Activated CD4-positive, alpha-beta memory T cell treated with anti-CD3 and anti-CD28 coated beads, Interleukin-2, amount 10 ng/mL, durations not matched to agents 7 days and 5 days (primary cell): ENCODE measurements at regions not wholly inside any gene's neighbourhood (a gene's known extent, or its start where the extent isn't known, plus 50 kb on each side); places are given as distances from the start of the nearest gene placed in this dataset.
A peak's percentile ranks its signal among the peaks of the same experiment; 100 is the strongest.
"Not testable (repeated sequence)": the region's sequence is repeated elsewhere in the genome, so short reads cannot be mapped to it uniquely, and the experiment has no call there.

ENCODE experiments used
- CTCF ChIA-PET: fragments of 350-600 bp; sonication (Branson Sonifier 250); formaldehyde crosslinking; loops from one replicate; lab custom pipeline; 2021; ENCODE audit warnings: antibody characterized with exemption, inconsistent platforms; lab: Charles Lee
- POLR2A ChIA-PET: fragments of 350-600 bp; sonication (Branson Sonifier 250); formaldehyde crosslinking; loops from one replicate; lab custom pipeline; 2021; ENCODE audit warnings: antibody characterized with exemption; lab: Charles Lee
- DNase-seq: peaks from one replicate; pipeline ENCODE4 v3.0.0-alpha.2; 2020
- H3K27ac Mint-ChIP-seq: one replicate; pipeline ENCODE4 v1.8.0; 2021; ENCODE audit warnings: mild to moderate bottlenecking, mixed read lengths
- H3K27me3 Mint-ChIP-seq: one replicate; pipeline ENCODE4 v1.8.0; 2021; ENCODE audit warnings: mixed read lengths
- H3K36me3 Mint-ChIP-seq: one replicate; pipeline ENCODE4 v1.8.0; 2021; ENCODE audit warnings: low read depth, mixed read lengths
- H3K4me1 Mint-ChIP-seq: one replicate; pipeline ENCODE4 v1.8.0; 2021; ENCODE audit warnings: mixed read lengths
- H3K4me3 Mint-ChIP-seq: one replicate; pipeline ENCODE4 v1.8.0; 2021; ENCODE audit warnings: mild to moderate bottlenecking, mixed read lengths
- H3K9me3 Mint-ChIP-seq: one replicate; pipeline ENCODE4 v1.8.0; 2021; ENCODE audit warnings: mixed read lengths

- CTCF ChIA-PET: no interaction called here
Observed at GRCh38 chr7:65317372-65317771, 56.3 kb upstream of the ZNF92 start.

GRCh38 chr7:65310761-65311160 is 62.9 kb upstream of the ZNF92 start:
- Mint-ChIP-seq H3K27ac (no peak overlapping the region), H3K36me3 (no peaks in the 10 kb centered on the region), H3K4me3 (no peak overlapping the region), H3K4me1 (no peaks in the 10 kb centered on the region), H3K27me3 (no peaks in the 10 kb centered on the region), H3K9me3 (no peaks in the 10 kb centered on the region)
- ChIA-PET CTCF (no interaction called here), POLR2A (no interaction called here)
- DNase-seq: no peak

More at GRCh38 chr7:65317372-65317771, 56.3 kb upstream of the ZNF92 start:
- DNase-seq: no peak
- H3K9me3 Mint-ChIP-seq: no peaks in the 10 kb centered on the region
- no peaks in the 10 kb centered on the region for H3K36me3 Mint-ChIP-seq
- POLR2A ChIA-PET: no interaction called here
- peaks cover 2% of the 10 kb centered on the region for H3K4me1 Mint-ChIP-seq
- no peak overlapping the region for H3K27ac Mint-ChIP-seq
- no peaks in the 10 kb centered on the region for H3K27me3 Mint-ChIP-seq
- H3K4me3 Mint-ChIP-seq: no peak overlapping the region

DNA sequence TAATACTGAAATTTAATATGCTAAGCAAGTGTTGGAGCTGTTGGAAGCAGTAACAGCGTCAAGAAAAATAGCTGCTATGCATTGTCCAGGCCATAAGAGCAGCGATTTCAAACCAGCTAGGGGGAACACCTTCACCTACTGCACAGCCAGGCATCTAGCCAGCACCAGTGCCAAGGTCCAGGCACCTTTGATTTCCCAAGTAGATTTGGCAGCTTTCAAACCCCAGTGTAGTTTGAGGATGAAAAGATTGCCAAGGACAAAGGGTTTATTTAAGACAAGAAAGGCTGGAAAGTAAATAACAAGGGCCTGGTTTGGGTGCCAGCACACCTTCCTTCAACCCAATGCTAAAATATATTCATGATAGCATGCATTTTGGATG is 65.4 kb upstream of the ZNF92 start:
- no peak overlapping the region for H3K27ac Mint-ChIP-seq
- DNase-seq: no peak
- no peaks in the 10 kb centered on the region for H3K36me3 Mint-ChIP-seq
- ChIA-PET CTCF (interaction anchor here (1.1 to 3.8 kb wide), 7 partner anchors 9 to 357 kb away, joined by 3 to 30 read pairs (median 5); no protein-coding TSS in a partner anchor), POLR2A (interaction anchor here (1.1 kb wide), 1 partner anchor 357 kb away, joined by 3 read pairs; no protein-coding TSS in a partner anchor)
- H3K9me3 Mint-ChIP-seq: no peaks in the 10 kb centered on the region
- no peaks in the 10 kb centered on the region for H3K4me1 Mint-ChIP-seq
- no peaks in the 10 kb centered on the region for H3K27me3 Mint-ChIP-seq
- no peak overlapping the region for H3K4me3 Mint-ChIP-seq

GRCh38 chr7:65307651-65308299 is 65.9 kb upstream of the ZNF92 start:
- Mint-ChIP-seq H3K36me3 (no peaks in the 10 kb centered on the region), H3K9me3 (no peaks in the 10 kb centered on the region), H3K4me3 (no peak overlapping the region), H3K27ac (no peak overlapping the region), H3K4me1 (no peaks in the 10 kb centered on the region), H3K27me3 (no peaks in the 10 kb centered on the region)
- POLR2A ChIA-PET: interaction anchor here (1.1 kb wide), 1 partner anchor 357 kb away, joined by 3 read pairs; no protein-coding TSS in a partner anchor
- DNase-seq: peak; percentile 49
- CTCF ChIA-PET: interaction anchor here (0.6 to 3.8 kb wide), 16 partner anchors 8 to 1071 kb away, joined by 3 to 30 read pairs (median 4); partner anchors contain the start of genes ZNF138 and ZNF92

GRCh38 chr7:65304175-65304574 is 69.5 kb upstream of the ZNF92 start:
- Mint-ChIP-seq H3K4me1 (no peaks in the 10 kb centered on the region), H3K27ac (no peak overlapping the region), H3K4me3 (no peak overlapping the region), H3K36me3 (no peaks in the 10 kb centered on the region), H3K9me3 (no peaks in the 10 kb centered on the region), H3K27me3 (no peaks in the 10 kb centered on the region)
- ChIA-PET POLR2A (no interaction called here), CTCF (interaction anchor here (0.8 kb wide), 1 partner anchor 86 kb away, joined by 3 read pairs; no protein-coding TSS in a partner anchor)
- no peak for DNase-seq

DNA sequence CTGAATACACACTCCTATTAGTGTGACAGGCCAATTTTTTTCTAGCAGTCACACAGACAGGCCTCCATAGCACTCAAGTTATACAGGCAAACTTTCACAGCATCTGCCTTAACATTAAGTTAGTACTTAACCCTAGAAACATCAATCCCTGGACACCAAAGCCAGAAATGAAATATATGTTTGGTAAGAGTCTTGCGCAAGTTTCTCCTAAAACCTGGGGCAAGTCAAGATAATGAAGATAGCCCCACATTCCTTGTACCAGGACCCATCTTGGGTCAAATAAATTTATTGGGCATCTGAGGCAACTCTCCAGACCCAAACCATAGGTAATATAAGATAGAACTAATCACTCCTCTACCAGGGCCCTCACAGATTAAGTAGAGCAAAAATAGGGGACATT is 70.8 kb upstream of the ZNF92 start:
- Mint-ChIP-seq H3K36me3 (no peaks in the 10 kb centered on the region), H3K27me3 (no peaks in the 10 kb centered on the region), H3K4me3 (no peak overlapping the region), H3K4me1 (no peaks in the 10 kb centered on the region), H3K9me3 (no peaks in the 10 kb centered on the region), H3K27ac (no peak overlapping the region)
- POLR2A ChIA-PET: no interaction called here
- CTCF ChIA-PET: no interaction called here
- no peak for DNase-seq

DNA sequence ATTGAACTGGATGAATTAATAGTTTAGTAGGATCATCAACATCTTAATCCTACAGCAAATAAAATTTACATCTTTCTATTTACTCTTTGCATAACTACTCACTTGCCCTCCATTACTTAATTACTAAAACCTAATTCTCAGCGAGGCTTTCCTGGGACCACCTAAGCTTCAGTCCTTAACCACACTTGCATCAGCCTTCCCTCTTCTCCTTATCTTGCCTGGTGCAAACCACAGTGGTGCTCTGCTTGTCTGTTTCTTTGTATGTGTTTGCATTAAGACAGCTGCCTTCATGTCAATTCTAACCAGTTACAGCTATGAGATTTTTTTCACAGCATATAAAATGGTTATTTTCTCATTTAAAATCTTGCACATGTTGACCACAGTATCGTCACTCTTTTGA is 72.6 kb upstream of the ZNF92 start:
- Mint-ChIP-seq H3K4me1 (peaks cover under 1% of the 10 kb centered on the region), H3K9me3 (no peaks in the 10 kb centered on the region), H3K27me3 (no peaks in the 10 kb centered on the region), H3K4me3 (no peak overlapping the region), H3K36me3 (no peaks in the 10 kb centered on the region), H3K27ac (no peak overlapping the region)
- CTCF ChIA-PET: no interaction called here
- DNase-seq: no peak
- POLR2A ChIA-PET: no interaction called here

- Mint-ChIP-seq H3K27ac (no peak overlapping the region), H3K4me3 (no peak overlapping the region), H3K27me3 (peaks cover 2% of the 10 kb centered on the region), H3K9me3 (no peaks in the 10 kb centered on the region), H3K36me3 (no peaks in the 10 kb centered on the region), H3K4me1 (peaks cover 11% of the 10 kb centered on the region)
- ChIA-PET POLR2A (no interaction called here), CTCF (no interaction called here)
- DNase-seq: no peak
Observed at GRCh38 chr7:65295409-65295808, 78.2 kb upstream of the ZNF92 start.

GRCh38 chr7:65290340-65290739 is 83.3 kb upstream of the ZNF92 start:
- H3K36me3 Mint-ChIP-seq, H3K4me1 Mint-ChIP-seq, H3K9me3 Mint-ChIP-seq, CTCF ChIA-PET, H3K4me3 Mint-ChIP-seq, POLR2A ChIA-PET, H3K27me3 Mint-ChIP-seq, H3K27ac Mint-ChIP-seq, DNase-seq: not testable (repeated sequence)

DNA sequence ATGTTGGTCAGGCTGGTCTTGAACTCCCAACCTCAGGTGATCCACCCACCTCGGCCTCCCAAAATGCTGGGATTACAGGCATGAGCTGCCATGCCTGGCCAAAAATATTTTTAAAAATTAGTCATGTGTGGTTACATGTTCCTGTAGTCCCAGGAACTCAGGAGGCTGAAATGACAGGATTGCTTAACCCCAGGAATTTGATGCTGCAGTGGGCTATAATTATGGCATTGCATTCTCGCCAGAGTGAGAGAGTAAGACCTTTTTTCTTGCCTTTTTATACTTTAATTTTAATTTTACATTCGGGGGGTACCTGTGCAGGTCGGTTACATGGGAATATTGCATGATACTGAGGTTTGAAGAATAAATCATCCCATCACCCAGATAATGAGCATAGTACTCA is 86.6 kb upstream of the ZNF92 start:
- ChIA-PET POLR2A (no interaction called here), CTCF (interaction anchor here (1.3 kb wide), 1 partner anchor 13 kb away, joined by 3 read pairs; no protein-coding TSS in a partner anchor)
- Mint-ChIP-seq H3K4me1 (no peaks in the 10 kb centered on the region), H3K9me3 (peaks cover 4% of the 10 kb centered on the region), H3K27ac (no peak overlapping the region), H3K36me3 (peaks cover under 1% of the 10 kb centered on the region), H3K4me3 (no peak overlapping the region), H3K27me3 (peaks cover under 1% of the 10 kb centered on the region)
- DNase-seq: no peak

GRCh38 chr7:65285906-65286864 is 87.5 kb upstream of the ZNF92 start:
- H3K36me3 Mint-ChIP-seq: peaks cover 3% of the 10 kb centered on the region
- ChIA-PET POLR2A (no interaction called here), CTCF (interaction anchor here (1.3 kb wide), 1 partner anchor 14 kb away, joined by 3 read pairs; no protein-coding TSS in a partner anchor)
- H3K4me1 Mint-ChIP-seq: no peaks in the 10 kb centered on the region
- H3K27ac Mint-ChIP-seq: no peak overlapping the region
- no peak for DNase-seq
- H3K4me3 Mint-ChIP-seq: no peak overlapping the region
- peaks cover 2% of the 10 kb centered on the region for H3K27me3 Mint-ChIP-seq
- peaks cover 6% of the 10 kb centered on the region for H3K9me3 Mint-ChIP-seq

- H3K36me3 Mint-ChIP-seq, CTCF ChIA-PET, H3K4me1 Mint-ChIP-seq, POLR2A ChIA-PET, H3K27ac Mint-ChIP-seq, H3K27me3 Mint-ChIP-seq, DNase-seq, H3K9me3 Mint-ChIP-seq, H3K4me3 Mint-ChIP-seq: not testable (repeated sequence)
Observed at GRCh38 chr7:65285241-65285640, 88.4 kb upstream of the ZNF92 start.

DNA sequence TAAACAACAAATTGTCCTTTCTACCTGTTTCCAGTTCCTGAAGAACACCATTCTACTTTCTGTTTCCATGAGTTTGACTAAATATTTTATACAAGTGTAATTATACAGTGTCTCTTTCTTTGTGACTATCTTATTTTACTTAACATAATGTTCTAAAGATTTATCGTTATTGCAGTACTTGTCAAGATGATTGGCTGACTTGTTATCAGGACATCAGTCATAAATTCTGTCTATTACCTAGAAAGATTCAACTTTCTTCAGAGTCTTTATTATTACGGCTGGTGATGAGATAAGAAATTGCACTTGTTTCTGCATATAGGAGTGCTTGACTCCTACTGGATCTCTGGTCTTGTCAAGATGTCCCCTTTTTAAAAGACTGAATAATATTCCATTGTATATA is 93.9 kb upstream of the ZNF92 start:
- ChIA-PET CTCF (no interaction called here), POLR2A (no interaction called here)
- H3K27ac Mint-ChIP-seq: no peak overlapping the region
- no peaks in the 10 kb centered on the region for H3K4me1 Mint-ChIP-seq
- DNase-seq: no peak
- peaks cover 9% of the 10 kb centered on the region for H3K9me3 Mint-ChIP-seq
- H3K27me3 Mint-ChIP-seq: peaks cover 4% of the 10 kb centered on the region
- H3K36me3 Mint-ChIP-seq: peaks cover 7% of the 10 kb centered on the region
- no peak overlapping the region for H3K4me3 Mint-ChIP-seq
